Transverse colon (tissue), 4 donors: ENCODE measurements at regions not wholly inside any gene's neighbourhood (a gene's known extent, or its start where the extent isn't known, plus 50 kb on each side); places are given as distances from the start of the nearest gene placed in this dataset.

ENCODE experiments used
- DNase-seq: peaks from one replicate; pipeline ENCODE4 v3.0.0-alpha.2; 2019
- H3K27ac ChIP-seq, 4 donors: fragments of 200-600 bp; sonication (generic); 2 replicates each; pipeline ENCODE4 v1.5.1; 2016 to 2018; ENCODE audit warnings: inconsistent platforms in 4 of 4
- H3K27me3 ChIP-seq: fragments of 200-600 bp; sonication (generic); 2 replicates; pipeline ENCODE4 v1.5.1; 2017; ENCODE audit warnings: inconsistent platforms
- H3K36me3 ChIP-seq, 4 donors: fragments of 200-600 bp; sonication (generic); 2 replicates each; pipeline ENCODE4 v1.5.1; 2017 to 2019; ENCODE audit warnings: inconsistent platforms in 4 of 4
- H3K4me1 ChIP-seq, 4 donors: fragments of 200-600 bp; sonication (generic); 2 replicates each; pipeline ENCODE4 v1.5.1; 2017 to 2020; ENCODE audit warnings: inconsistent platforms in 4 of 4
- H3K4me3 ChIP-seq, 4 donors: fragments of 200-600 bp; sonication (generic); 1 replicate in 1 of 4; 2 replicates in 3 of 4; pipeline versions ENCODE4 v1.5.1 to v1.6.1; 2017 to 2019; ENCODE audit warnings: inconsistent platforms in 4 of 4
- H3K9me3 ChIP-seq, 2 donors: fragments of 200-600 bp; sonication (generic); 2 replicates each; pipeline ENCODE4 v1.5.1; 2017 to 2019; ENCODE audit warnings: inconsistent platforms in 2 of 2
- CTCF ChIP-seq, 5 experiments: fragments of 200-600 bp in 3 of 5; fragments of 450-650 bp in 2 of 5; sonication (generic) in 3 of 5; IDR thresholded peaks; 1 replicate in 2 of 5; 2 replicates in 3 of 5; pipeline ENCODE4 v1.5.1; 2016 to 2017; ENCODE audit warnings: antibody characterized with exemption in 5 of 5, inconsistent platforms in 3 of 5, mild to moderate bottlenecking in 2 of 5, moderate library complexity in 1 of 5
- EP300 ChIP-seq: sonication (generic); formaldehyde crosslinking; IDR thresholded peaks from one replicate; pipeline ENCODE4 v1.6.1; 2017; ENCODE audit warnings: antibody characterized with exemption, low read depth
- POLR2A ChIP-seq: fragments of 450-650 bp; IDR thresholded peaks from one replicate; pipeline ENCODE4 v1.6.1; 2016; ENCODE audit warnings: antibody characterized with exemption, mild to moderate bottlenecking, moderate library complexity
- POLR2AphosphoS5 ChIP-seq, 3 donors: sonication (generic); formaldehyde crosslinking; IDR thresholded peaks; one replicate each; pipeline ENCODE4 v1.6.1; 2016; ENCODE audit warnings: antibody characterized with exemption in 3 of 3
- WGBS, 2 donors: methylation state at CpG; one replicate each; pipeline ENCODE4 v1.1.5; 2018; ENCODE audit warnings: low coverage in 1 of 2; 5-methylcytosine and 5-hydroxymethylcytosine counted together
- in situ Hi-C, 4 donors: fragments of 200-750 bp; cut with MboI; loops; one replicate each; pipeline versions ENCODE4 v1.15.0 to v1.15.1; 2017; ENCODE audit warnings: low sequenced_read_pairs in 3 of 4, low pct_ligation_motif_present in 1 of 4, low pct_unique_long_range_greater_than_20kb in 1 of 4
- intact Hi-C: fragments of 100-400 bp; cut with DNase I; formaldehyde crosslinking; loops from one replicate; pipeline ENCODE4 v1.15.1; 2023; ENCODE audit warnings: low total_unique reads

- Histone ChIP-seq H3K4me1 (no peaks in the 10 kb centered on the region), H3K9me3 (no peaks in the 10 kb centered on the region), H3K27me3 (no peaks in the 10 kb centered on the region), H3K27ac (no peak overlapping the region), H3K4me3 (no peak overlapping the region), H3K36me3 (no peaks in the 10 kb centered on the region)
- DNase-seq: no peak
- intact Hi-C loops: no loop called here
- 22% methylated on average over 3 to 4 of the region's 4 CpGs for WGBS, 2 donors
- TF ChIP-seq EP300 (no peak), CTCF (IDR thresholded peaks at IDR 0.05) (no peak), POLR2AphosphoS5 (IDR thresholded peaks at IDR 0.05) (no peak), POLR2A (no peak)
- in situ Hi-C loops: no loop called here
Measured at GRCh38 chr4:106690487-106690886, 321.9 kb upstream of the GIMD1 start.

GRCh38 chr4:106687026-106687425, 318.4 kb upstream of the GIMD1 start:
- H3K9me3 ChIP-seq: no peaks in the 10 kb centered on the region
- TF ChIP-seq POLR2A: no peak
- no peak for TF ChIP-seq EP300
- TF ChIP-seq POLR2AphosphoS5 (IDR thresholded peaks at IDR 0.05): no peak
- TF ChIP-seq CTCF (IDR thresholded peaks at IDR 0.05): no peak
- no peaks in the 10 kb centered on the region for H3K27me3 ChIP-seq
- intact Hi-C loops: no loop called here
- H3K27ac ChIP-seq: no peak overlapping the region
- H3K4me3 ChIP-seq: no peak overlapping the region
- H3K4me1 ChIP-seq: no peaks in the 10 kb centered on the region
- in situ Hi-C loops: no loop called here
- DNase-seq: no peak
- H3K36me3 ChIP-seq: no peaks in the 10 kb centered on the region

- no peaks in the 10 kb centered on the region for H3K9me3 ChIP-seq
- in situ Hi-C loops (no loop called here), intact Hi-C loops (no loop called here)
- WGBS, 2 donors: 80% methylated on average over 23 of the region's 24 CpGs; no CpG with 5 or more reads in 1 of the 2 donors
- H3K4me3 ChIP-seq: no peak overlapping the region
- H3K4me1 ChIP-seq: no peaks in the 10 kb centered on the region
- no peaks in the 10 kb centered on the region for H3K27me3 ChIP-seq
- no peak for TF ChIP-seq POLR2AphosphoS5 (IDR thresholded peaks at IDR 0.05)
- no peak for TF ChIP-seq POLR2A
- no peak for TF ChIP-seq EP300
- TF ChIP-seq CTCF (IDR thresholded peaks at IDR 0.05): no peak
- no peak overlapping the region for H3K27ac ChIP-seq
- H3K36me3 ChIP-seq: no peaks in the 10 kb centered on the region
- DNase-seq: no peak
Measured at GRCh38 chr4:106681381-106681921, 312.9 kb upstream of the GIMD1 start.

- no peak for TF ChIP-seq POLR2A
- 40 to 52% methylated on average over 1 of the region's 1 CpG for WGBS, 2 donors
- H3K9me3 ChIP-seq: no peaks in the 10 kb centered on the region
- in situ Hi-C loops: no loop called here
- H3K27me3 ChIP-seq: no peaks in the 10 kb centered on the region
- H3K4me1 ChIP-seq: no peaks in the 10 kb centered on the region
- intact Hi-C loops: no loop called here
- DNase-seq: no peak
- H3K4me3 ChIP-seq: no peak overlapping the region
- H3K27ac ChIP-seq: no peak overlapping the region
- no peaks in the 10 kb centered on the region for H3K36me3 ChIP-seq
Measured at GRCh38 chr4:106679063-106679462, 310.5 kb upstream of the GIMD1 start.

GRCh38 chr4:106677213-106677612, 308.6 kb upstream of the GIMD1 start:
- H3K36me3 ChIP-seq: no peaks in the 10 kb centered on the region
- in situ Hi-C loops (no loop called here), intact Hi-C loops (no loop called here)
- H3K4me3 ChIP-seq: no peak overlapping the region
- TF ChIP-seq EP300 (no peak), CTCF (IDR thresholded peaks at IDR 0.05) (no peak), POLR2AphosphoS5 (IDR thresholded peaks at IDR 0.05) (no peak), POLR2A (no peak)
- H3K9me3 ChIP-seq: no peaks in the 10 kb centered on the region
- DNase-seq: no peak
- H3K27me3 ChIP-seq: no peaks in the 10 kb centered on the region
- H3K27ac ChIP-seq: no peak overlapping the region
- H3K4me1 ChIP-seq: no peaks in the 10 kb centered on the region
